Mesodermal cell (in vitro differentiated cells): ENCODE measurements at regions not wholly inside any gene's neighbourhood (a gene's known extent, or its start where the extent isn't known, plus 50 kb on each side); places are given as distances from the start of the nearest gene placed in this dataset.

Experiments
- H3K27ac ChIP-seq: 2 replicates; pipeline ENCODE4 v1.7.0; 2013; ENCODE audit warnings: mild to moderate bottlenecking, low read depth, low read length, moderate library complexity; ENCODE audit not compliant: severe bottlenecking
- H3K36me3 ChIP-seq: 2 replicates; pipeline ENCODE4 v1.7.1; 2013; ENCODE audit warnings: mild to moderate bottlenecking, low read length, moderate library complexity; ENCODE audit not compliant: control insufficient read depth, insufficient read depth
- H3K4me1 ChIP-seq: one replicate; pipeline ENCODE4 v1.7.1; 2013; ENCODE audit warnings: mild to moderate bottlenecking, low read length; ENCODE audit not compliant: insufficient read depth, control insufficient read depth, poor library complexity, severe bottlenecking
- H3K4me3 ChIP-seq: 2 replicates; pipeline ENCODE4 v1.7.0; 2013; ENCODE audit warnings: low read length, control low read depth, mild to moderate bottlenecking; ENCODE audit not compliant: insufficient read depth, poor library complexity, severe bottlenecking; ENCODE audit errors: extremely low read depth
- H3K9me3 ChIP-seq: 2 replicates; pipeline ENCODE4 v1.7.1; 2013; ENCODE audit warnings: mild to moderate bottlenecking, low read length, moderate library complexity; ENCODE audit not compliant: control insufficient read depth
- WGBS, 2 experiments: methylation state at CpG; one replicate each; pipeline ENCODE4 v1.1.5; 2013; ENCODE audit warnings: missing lambda C conversion rate in 2 of 2; ENCODE audit not compliant: insufficient coverage in 2 of 2; 5-methylcytosine and 5-hydroxymethylcytosine counted together

GRCh38 chr5:54695198-54695966 lies 177.8 kb downstream of the SNX18 start:
- no peak overlapping the region for H3K27ac ChIP-seq
- no peaks in the 10 kb centered on the region for H3K9me3 ChIP-seq
- 95 to 98% methylated on average over 3 to 5 of the region's 5 CpGs for WGBS, 2 experiments

DNA sequence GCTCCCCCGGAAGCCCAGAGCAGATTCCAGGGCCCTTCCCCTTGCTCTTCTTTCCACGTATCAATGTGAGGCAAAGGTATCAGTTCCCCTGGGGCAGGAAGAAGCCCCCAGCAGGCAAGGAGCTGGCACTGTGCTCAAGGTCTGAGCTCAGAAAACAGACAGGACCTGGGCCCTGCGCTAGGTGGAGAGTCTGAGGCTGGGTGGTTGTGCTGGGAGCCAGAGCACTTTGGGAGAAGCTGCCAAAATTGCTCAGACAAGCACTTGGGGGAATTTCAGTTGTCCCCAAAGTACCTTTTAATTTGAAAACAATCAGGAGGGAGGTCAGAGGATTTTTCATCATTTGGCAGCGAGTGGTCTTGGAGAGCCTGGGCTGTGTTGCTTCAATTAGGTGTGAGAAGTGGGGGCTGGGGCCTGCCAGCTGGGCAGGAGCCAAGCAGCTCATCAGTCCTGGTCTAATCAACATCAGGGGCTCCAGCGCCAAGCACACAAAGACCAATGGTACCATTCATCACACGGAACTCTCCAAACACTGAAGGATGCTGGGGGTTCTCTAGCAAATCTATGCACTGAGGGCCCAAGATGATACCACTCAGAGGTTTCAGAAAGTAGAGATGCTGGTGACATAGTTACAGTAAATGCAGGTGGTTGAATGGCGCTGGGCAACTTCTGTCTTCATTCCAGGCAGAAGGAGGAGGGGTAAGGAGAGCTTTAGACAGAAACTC lies 176.5 kb downstream of the SNX18 start:
- Histone ChIP-seq H3K4me3 (no peak overlapping the region), H3K36me3 (no peaks in the 10 kb centered on the region)
- WGBS, 2 experiments: 91 to 92% methylated on average over 4 to 6 of the region's 7 CpGs

More at GRCh38 chr5:54695198-54695966, 177.8 kb downstream of the SNX18 start:
- no peak overlapping the region for H3K4me3 ChIP-seq
- no peaks in the 10 kb centered on the region for H3K36me3 ChIP-seq
- no peaks in the 10 kb centered on the region for H3K4me1 ChIP-seq

GRCh38 chr5:54692631-54693030 lies 175.1 kb downstream of the SNX18 start:
- Histone ChIP-seq H3K36me3 (no peaks in the 10 kb centered on the region), H3K4me1 (no peaks in the 10 kb centered on the region), H3K27ac (no peak overlapping the region), H3K9me3 (no peaks in the 10 kb centered on the region), H3K4me3 (no peak overlapping the region)
- no CpG with 5 or more reads among the region's 4 CpGs for WGBS, 2 experiments

More for the DNA sequence above, 176.5 kb downstream of the SNX18 start:
- no peak overlapping the region for H3K27ac ChIP-seq
- H3K9me3 ChIP-seq: no peaks in the 10 kb centered on the region
- H3K4me1 ChIP-seq: no peaks in the 10 kb centered on the region

DNA sequence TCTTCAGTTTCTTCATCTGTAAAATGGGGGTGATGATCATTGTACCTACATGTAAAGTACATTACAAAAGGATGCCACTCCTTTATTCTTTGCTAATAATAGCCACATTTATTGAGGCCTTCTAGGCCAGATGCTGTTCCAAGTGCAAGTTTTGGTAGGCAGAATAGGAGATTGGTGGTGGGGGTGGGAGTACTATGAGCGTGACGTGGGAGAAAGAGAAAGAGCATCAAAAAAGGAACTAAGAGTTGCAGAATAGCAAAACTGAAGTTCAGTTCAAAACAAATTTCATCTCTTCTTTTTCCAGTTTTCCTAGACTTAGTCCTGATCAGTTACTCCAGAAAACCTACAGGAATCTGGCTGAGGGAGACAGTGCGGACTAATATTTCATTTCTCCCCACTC lies 174.1 kb downstream of the SNX18 start:
- 93% methylated on average over 2 of the region's 3 CpGs; no CpG with 5 or more reads in 1 of the 2 experiments for WGBS, 2 experiments
- H3K27ac ChIP-seq: no peak overlapping the region
- no peaks in the 10 kb centered on the region for H3K9me3 ChIP-seq
- no peak overlapping the region for H3K4me3 ChIP-seq
- no peaks in the 10 kb centered on the region for H3K36me3 ChIP-seq
- no peaks in the 10 kb centered on the region for H3K4me1 ChIP-seq

DNA sequence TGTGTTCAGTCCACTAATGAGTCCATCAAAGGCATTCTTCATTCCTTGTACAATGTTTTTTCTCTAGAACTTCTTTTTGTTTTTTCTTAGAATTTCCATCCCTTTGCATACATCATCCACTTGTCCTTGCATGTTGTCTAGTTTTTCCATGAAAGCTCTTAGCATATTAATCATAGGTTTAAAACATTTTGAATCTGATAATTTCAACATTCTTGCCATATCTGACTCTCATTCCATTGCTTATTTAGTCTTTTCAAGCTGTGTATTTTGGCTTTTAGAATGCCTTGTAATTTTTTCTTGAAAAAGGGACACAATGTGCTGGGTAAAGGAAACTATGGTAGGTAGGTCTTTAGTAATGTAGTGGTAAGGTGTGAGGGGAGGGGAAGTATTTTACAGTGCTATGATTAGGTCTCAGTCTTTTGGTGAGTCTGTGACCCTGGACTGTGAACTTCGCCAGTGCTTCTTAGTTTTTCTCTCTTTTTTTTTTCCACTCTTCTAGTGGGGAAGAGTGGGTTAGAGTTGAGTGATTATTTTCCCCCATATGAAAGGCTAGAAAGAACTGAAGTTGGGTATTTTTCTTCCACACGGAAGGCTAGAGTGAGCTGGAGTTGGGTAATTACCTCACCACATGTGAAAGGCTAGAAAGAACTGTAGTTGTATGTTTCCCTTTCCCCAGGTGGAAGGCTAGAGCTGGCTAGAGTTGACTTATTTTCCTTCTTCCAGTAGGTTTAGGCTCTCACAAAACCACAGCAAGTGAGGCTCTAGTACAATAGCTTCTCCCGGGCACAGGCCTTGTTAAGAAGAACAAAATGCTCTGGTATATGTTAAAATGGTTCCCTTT lies 172.1 kb downstream of the SNX18 start:
- no peak overlapping the region for H3K27ac ChIP-seq
- H3K4me1 ChIP-seq: no peaks in the 10 kb centered on the region
- no peaks in the 10 kb centered on the region for H3K36me3 ChIP-seq
- H3K4me3 ChIP-seq: no peak overlapping the region
- H3K9me3 ChIP-seq: no peaks in the 10 kb centered on the region
- WGBS, 2 experiments: 100% methylated on average over 1 of the region's 3 CpGs; no CpG with 5 or more reads in 1 of the 2 experiments

GRCh38 chr5:54680998-54681397 lies 163.4 kb downstream of the SNX18 start:
- H3K4me3 ChIP-seq: no peak overlapping the region
- no peak overlapping the region for H3K27ac ChIP-seq
- no peaks in the 10 kb centered on the region for H3K36me3 ChIP-seq
- no peaks in the 10 kb centered on the region for H3K9me3 ChIP-seq
- 89 to 100% methylated on average over 3 of the region's 5 CpGs for WGBS, 2 experiments
- no peaks in the 10 kb centered on the region for H3K4me1 ChIP-seq

DNA sequence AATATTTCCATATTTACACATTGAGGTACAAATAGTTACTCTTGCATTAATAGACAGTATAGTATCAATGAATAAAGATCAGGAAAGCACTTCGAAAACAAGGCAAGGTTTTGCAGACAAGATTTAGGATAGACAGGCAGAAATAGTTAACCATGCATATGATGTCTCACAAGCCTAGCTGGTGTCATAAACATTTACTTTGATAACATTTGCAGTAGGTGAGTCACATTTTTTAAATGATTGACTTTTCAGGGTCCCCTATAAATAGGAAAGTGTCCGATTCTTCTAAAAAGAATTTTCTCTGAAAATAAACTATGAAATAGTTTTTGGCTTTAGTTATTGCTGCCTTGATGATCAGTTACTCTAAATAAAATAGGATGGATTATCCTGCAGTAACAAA lies 162.1 kb downstream of the SNX18 start:
- no peak overlapping the region for H3K27ac ChIP-seq
- no peaks in the 10 kb centered on the region for H3K9me3 ChIP-seq
- WGBS, 2 experiments: 86% methylated on average over 1 of the region's 2 CpGs; no CpG with 5 or more reads in 1 of the 2 experiments
- no peak overlapping the region for H3K4me3 ChIP-seq
- no peaks in the 10 kb centered on the region for H3K4me1 ChIP-seq
- no peaks in the 10 kb centered on the region for H3K36me3 ChIP-seq

DNA sequence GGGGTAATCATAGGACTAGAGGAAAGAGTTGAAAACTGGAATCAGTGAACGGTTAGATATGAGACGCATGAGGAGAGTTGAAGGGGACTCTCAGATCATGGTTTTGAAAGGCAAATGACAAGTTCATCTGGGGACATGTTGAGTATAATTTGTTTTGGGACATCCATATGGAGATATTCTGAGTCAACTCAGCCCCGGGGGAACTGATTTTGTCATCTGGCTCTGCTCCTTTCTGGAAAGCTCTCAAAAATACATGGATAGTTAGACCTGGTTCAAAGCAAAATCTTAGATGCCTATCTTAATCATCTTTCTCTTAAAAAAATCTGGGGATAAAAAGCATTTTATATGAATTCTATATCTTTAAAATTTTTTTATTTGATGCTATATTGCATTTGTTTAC lies 161.2 kb downstream of the SNX18 start:
- Histone ChIP-seq H3K4me3 (no peak overlapping the region), H3K9me3 (no peaks in the 10 kb centered on the region), H3K27ac (no peak overlapping the region), H3K4me1 (no peaks in the 10 kb centered on the region), H3K36me3 (no peaks in the 10 kb centered on the region)
- WGBS, 2 experiments: 88 to 94% methylated on average over 2 to 3 of the region's 3 CpGs

GRCh38 chr5:54676481-54677340 lies 159.2 kb downstream of the SNX18 start:
- Histone ChIP-seq H3K36me3 (no peaks in the 10 kb centered on the region), H3K4me1 (no peaks in the 10 kb centered on the region), H3K27ac (no peak overlapping the region), H3K9me3 (no peaks in the 10 kb centered on the region), H3K4me3 (no peak overlapping the region)
- WGBS, 2 experiments: 75 to 96% methylated on average over 1 to 3 of the region's 3 CpGs
